HG02884 (cell line): ENCODE measurements at regions not wholly inside any gene's neighbourhood (a gene's known extent, or its start where the extent isn't known, plus 50 kb on each side); places are given as distances from the start of the nearest gene placed in this dataset.

ENCODE experiments used
- ATAC-seq: cut with Tn5 transposase; IDR thresholded peaks from one replicate; pipeline ENCODE4 v1.9.1; 2021; ENCODE audit warnings: mild to moderate bottlenecking, moderate library complexity; ENCODE audit not compliant: unreplicated experiment

DNA sequence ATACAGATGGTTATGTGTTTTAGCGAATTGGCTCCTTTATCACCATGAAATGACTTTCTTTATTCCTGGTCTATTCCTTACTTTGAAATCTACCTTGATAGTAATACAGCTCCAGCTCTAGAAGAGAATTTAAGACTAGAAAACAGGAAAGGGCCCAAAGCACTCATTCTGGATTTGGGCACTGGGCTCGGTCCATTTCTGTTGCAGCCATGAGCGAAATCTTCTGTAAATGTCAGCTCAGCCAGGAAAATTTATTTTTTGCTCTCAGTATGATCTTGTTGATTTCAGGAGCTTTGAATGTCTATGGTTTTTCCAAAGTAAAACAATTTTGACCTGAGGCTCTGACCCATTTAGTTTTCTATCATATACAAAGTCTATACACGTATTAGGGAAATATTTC is 104.1 kb downstream of the DIRAS2 start:
- no peak for ATAC-seq

DNA sequence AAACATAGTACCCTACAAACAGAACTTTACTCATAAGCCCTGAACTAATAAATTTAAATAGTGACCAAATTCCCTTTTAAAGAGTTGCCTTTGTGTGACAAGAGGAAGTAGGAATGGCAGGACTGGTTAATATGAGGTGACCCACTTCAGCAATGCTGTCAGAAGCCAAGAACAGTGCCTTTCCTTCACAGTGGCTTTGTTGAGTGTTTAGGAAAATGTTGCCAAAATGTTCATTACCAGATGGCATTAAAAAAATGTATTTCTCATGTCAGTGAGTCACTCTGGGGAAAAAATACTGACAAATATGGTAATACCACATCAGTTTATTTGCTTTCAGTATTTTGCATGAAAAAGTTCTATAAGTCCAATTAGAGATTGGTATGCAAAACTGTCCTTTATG is 103.3 kb downstream of the DIRAS2 start:
- no peak for ATAC-seq

DNA sequence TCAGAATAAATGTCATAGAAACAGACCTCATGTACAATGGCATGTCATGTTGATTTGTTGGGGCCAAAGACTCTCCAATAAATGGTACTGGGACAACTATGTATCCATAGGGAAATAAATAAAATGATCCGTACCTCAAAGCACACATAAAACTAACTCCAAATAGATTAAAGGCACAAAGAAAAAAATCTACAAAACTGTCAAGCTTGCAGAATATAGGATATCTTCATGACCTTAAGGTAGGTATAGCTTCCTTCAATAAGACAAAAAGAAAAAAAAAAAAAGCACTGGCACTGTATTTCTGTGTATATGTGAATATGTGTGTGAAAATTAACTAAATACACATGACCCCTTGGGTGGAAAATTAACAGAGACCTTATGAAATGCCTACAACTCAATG is 101.9 kb downstream of the DIRAS2 start:
- no peak for ATAC-seq

DNA sequence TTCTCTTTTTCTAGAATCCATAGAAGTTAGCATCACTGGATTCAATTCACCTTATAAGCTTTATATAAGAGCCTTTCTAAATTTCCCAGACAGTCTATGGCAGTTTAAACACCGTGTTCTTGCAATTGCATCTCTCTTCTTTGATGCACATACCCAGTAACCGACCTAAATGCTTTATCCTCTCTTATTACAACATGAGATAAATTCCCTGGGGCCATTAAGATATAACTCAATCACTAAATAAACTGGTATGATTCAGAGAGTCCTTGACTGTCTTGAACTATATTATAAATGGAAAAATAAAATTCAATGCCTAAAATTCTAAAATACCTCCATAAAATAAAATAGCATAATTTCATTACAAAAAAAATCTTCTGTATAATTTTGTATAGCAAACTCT is 98.1 kb downstream of the DIRAS2 start:
- no peak for ATAC-seq

DNA sequence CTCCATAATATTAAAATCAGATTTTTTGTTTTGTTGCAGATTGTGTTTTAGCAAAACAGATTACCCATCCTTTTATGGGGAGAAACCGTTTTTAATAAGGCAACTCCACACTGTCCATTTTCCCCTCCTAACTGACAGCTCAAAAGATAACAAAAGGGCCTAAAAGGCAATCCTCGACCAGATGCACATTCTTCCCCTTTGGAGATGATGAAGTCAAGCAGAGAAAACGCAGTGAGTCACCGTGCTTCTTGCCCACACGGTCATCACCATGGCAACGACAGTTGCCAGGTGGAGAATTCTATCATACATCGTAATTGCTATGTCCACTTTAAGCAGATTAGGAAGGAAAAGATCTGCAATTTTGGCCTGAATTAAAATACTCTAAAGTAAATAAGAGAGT is 96.4 kb downstream of the DIRAS2 start:
- ATAC-seq: no peak

DNA sequence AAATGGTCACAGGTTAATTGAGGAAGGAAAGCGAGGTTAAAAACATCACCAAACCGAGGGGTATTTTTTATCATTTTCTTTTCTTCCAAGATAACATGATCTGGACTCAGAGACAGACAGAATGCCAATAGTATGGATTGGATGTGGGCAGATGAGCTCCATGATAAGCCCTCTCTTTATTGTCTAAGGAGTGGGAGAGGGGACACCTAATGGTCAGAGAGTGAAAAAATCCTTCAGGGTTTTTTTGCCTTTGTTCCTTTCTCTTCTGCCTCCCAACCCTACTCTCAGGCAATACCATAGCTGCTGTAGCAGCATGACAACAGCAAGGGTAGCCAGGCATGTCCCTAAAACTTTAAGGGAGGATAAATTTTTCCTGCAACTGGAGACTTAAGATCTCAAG is 94.7 kb downstream of the DIRAS2 start:
- no peak for ATAC-seq

DNA sequence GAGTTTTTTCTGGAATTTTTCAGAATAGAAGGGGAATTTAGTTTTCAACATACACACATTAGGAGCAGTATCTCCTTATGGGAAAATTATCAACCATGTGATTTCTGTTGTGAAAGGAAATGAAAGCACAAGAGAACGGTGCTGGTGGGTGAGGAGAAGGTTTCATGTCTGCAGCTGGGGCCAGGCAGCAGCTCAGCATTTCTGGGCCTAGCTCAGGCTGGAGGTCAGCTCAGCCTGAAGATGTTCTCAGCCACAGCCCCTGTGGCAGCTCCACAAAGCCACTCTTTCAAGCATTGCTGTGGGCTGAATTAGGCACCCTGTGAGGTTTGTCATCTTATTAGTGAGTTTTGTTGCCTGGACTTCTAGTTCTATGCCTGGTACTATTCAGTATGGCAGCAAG is 90.3 kb downstream of the DIRAS2 start:
- ATAC-seq: peak; percentile 66

DNA sequence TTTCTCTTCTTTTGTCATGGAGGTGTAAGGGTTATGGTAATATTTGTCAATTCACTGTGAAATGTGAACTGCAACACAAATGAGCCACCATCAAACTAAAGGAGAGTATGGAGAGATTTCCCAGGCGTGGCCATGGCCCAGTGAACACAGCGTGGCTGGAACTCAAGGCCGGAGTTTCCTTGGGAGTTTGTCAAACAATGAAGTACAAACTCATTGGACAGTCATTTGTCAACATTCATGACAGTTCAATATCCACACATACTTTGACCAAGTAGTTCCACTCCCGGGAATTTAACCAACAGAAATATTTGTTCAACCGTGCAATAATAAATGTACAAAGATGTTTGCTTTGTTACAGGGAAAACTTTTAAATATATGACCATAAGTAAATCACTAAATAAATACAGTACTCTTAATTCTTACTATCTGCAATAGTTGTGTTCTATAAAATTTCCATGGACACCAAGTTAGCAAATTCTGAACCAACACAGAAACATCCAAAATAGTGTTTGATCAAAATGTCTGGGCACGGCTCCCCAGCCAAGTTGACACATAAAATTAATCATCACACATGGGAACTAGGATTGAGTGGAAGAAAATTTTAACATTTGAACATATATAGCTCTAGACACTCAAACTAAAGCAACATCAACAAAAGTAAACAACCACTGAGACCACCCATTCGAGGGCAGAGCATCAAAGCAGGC is 87.1 kb downstream of the DIRAS2 start:
- ATAC-seq: no peak

DNA sequence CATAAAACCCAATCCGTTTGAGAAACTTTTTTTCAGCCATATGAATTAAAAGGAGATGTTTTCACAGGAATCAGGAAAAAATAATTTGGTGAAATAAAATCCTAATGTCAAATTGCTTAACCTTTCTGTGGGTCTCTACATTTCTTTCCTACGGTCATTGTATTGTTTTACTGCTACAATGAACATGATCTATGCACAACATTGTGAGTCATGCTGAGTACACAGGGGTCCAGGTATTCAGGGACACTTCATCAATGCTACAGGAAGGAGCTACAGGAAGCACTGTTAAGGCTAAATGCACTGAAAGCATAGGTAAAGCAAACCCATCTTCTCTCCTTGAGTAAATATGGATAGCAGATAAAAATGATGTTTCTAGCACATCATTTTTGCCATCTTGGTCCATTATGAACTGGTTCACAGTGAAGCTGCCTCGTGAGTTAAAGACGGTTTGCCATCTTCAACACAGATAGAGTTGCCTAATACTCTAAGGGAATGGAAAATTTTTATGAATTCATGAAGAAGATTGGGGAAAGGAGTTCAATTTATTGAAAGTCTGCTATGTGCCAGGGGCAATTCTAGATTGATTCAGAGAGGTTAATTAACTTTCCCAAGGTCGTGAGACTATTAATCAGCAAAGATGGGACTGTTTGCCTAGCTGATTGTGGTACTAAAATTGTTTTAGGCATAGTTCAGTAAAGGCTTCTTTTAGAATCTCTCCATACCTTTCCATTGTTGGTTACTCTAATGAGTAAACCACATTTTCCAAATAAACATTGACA is 85.5 kb downstream of the DIRAS2 start:
- no peak for ATAC-seq

DNA sequence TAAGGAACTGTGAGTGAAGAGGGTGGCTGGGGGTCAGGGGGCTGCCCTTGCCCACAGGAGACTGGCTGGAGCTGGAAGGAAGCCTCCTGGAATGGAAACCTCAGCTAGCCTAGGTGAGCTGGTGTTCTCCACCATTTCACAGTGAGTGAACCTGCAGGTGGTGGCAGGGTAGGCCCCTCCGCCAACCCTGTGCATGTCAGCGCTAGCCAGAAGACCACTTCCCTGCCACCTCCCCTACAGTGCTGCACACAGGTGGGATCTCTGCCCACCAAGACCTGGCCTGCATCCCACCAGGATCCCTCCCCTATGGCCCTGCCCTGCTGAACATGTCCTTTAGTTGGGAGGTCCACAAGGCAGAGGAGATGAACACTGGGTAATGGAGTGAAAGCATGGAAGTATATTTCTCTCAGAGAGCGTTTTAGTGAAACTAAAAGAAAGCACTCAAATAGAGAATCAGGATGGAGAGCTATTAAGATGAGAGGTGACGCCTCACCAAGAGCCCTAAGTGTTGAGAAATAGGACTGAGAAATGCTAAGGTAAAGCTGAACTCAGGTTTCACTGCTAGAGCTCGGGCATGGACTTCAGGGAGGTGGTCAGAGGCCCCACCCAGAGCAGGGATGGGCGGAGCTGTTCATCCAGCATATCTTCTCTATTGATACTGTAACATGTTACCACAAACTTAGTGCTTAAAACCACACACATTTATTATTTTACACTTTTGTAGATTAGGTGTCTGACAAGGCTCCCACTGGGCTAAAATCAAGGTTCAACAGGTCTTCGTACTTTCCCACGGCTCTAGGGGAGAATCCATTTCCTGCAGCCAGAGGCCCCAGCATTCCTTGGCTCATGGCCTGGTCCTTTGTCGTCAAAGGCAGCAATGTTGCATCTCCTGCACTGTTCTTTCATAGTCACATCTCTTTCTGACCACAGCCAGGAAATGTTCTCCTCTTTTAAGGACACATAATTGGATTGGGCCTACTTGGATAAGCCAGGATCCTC is 83.2 kb downstream of the DIRAS2 start:
- no peak for ATAC-seq
